ENCODE measurements at regions not wholly inside any gene's neighbourhood (a gene's known extent, or its start where the extent isn't known, plus 50 kb on each side); places are given as distances from the start of the nearest gene placed in this dataset.
"Not testable (repeated sequence)": the region's sequence is repeated elsewhere in the genome, so short reads cannot be mapped to it uniquely, and the experiment has no call there.

- H3K27me3 ChIP-seq (ENCODE audit: insufficient read depth, low read length, poor library complexity, severe bottlenecking), result no peaks in the 10 kb centered on the region
- no peak overlapping the region for H3K4me3 ChIP-seq (ENCODE audit: low read length, poor library complexity, severe bottlenecking)
- no peaks in the 10 kb centered on the region for H3K4me1 ChIP-seq (ENCODE audit: insufficient read depth, low read length, poor library complexity, severe bottlenecking)
- TF ChIP-seq EZH2phosphoT487 (IDR thresholded peaks at IDR 0.05; ENCODE audit: borderline replicate concordance), result no peak
- TF ChIP-seq CTCF (conservative IDR thresholded peaks at IDR 0.05; ENCODE audit: low read length), result no peak
- no peaks in the 10 kb centered on the region for H3K9me2 ChIP-seq (replicated peaks; ENCODE audit: low read depth, low read length)
- H3K9ac ChIP-seq (ENCODE audit: low read depth, low read length, poor library complexity, severe bottlenecking), result no peak overlapping the region
- H3K4me2 ChIP-seq (ENCODE audit: low read depth, low read length, poor library complexity, severe bottlenecking), result no peak overlapping the region
- no peaks in the 10 kb centered on the region for H4K20me1 ChIP-seq (ENCODE audit: insufficient read depth, low read length, poor library complexity, severe bottlenecking)
- H3F3A ChIP-seq (ENCODE audit: low read depth), result no peaks in the 10 kb centered on the region
- H3K79me2 ChIP-seq (ENCODE audit: insufficient read depth, low read length), result no peaks in the 10 kb centered on the region
- no peaks in the 10 kb centered on the region for H3K9me3 ChIP-seq (ENCODE audit: insufficient read depth, low read depth, low read length)
- H3K36me3 ChIP-seq (ENCODE audit: insufficient read depth, low read length), result no peaks in the 10 kb centered on the region
- no peak overlapping the region for H2AFZ ChIP-seq (ENCODE audit: low read length)
Measured at GRCh38 chr10:57035310-57035709, 674.3 kb upstream of the ZWINT start.

DNA sequence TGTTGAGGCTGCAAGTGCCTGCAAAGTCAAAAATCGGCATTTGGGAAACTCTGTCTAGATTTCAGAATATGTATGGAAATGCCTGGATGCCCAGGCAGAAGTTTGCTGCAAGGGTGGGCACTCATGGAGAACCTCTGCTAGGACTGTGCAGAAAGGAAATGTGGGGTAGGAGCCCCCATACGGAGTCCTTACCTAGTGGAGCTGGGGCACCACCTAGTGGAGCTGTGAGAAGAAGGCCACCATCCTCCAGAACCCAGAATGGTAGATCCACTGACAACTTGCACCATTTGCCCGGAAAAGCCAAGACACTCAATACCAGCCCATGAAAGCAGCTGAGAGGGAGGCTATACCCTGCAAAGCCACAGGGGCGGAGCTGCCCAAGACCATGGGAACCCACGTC is 671.2 kb upstream of the ZWINT start:
- H2AFZ ChIP-seq (ENCODE audit: low read length); H3K79me2 ChIP-seq (ENCODE audit: insufficient read depth, low read length); H3K9ac ChIP-seq (ENCODE audit: low read depth, low read length, poor library complexity, severe bottlenecking); H3K4me2 ChIP-seq (ENCODE audit: low read depth, low read length, poor library complexity, severe bottlenecking); H3K27me3 ChIP-seq (ENCODE audit: insufficient read depth, low read length, poor library complexity, severe bottlenecking); H3K4me3 ChIP-seq (ENCODE audit: low read length, poor library complexity, severe bottlenecking); H4K20me1 ChIP-seq (ENCODE audit: insufficient read depth, low read length, poor library complexity, severe bottlenecking); H3F3A ChIP-seq (ENCODE audit: low read depth); H3K9me2 ChIP-seq (replicated peaks; ENCODE audit: low read depth, low read length); H3K4me1 ChIP-seq (ENCODE audit: insufficient read depth, low read length, poor library complexity, severe bottlenecking); H3K36me3 ChIP-seq (ENCODE audit: insufficient read depth, low read length); H3K9me3 ChIP-seq (ENCODE audit: insufficient read depth, low read depth, low read length): not testable (repeated sequence)

DNA sequence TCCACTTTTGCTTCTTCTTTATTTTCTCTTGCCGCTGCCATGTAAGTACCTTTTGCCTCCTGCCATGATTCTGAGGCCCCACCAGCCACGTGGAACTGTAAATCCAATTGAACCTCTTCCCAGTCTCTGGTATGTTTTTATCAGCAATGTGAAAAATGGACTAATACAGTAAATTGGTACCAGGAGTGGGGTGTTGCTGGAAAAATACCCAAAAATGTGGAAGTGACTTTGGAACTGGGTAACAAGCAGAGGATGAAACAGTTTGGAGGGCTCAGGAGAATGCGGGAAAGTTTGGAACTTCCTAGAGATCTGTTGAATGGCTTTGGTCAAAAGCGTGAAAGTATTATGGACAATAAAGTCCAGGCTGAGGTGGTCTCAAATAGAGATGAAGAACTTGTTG is 670.3 kb upstream of the ZWINT start:
- no peak overlapping the region for H3K4me2 ChIP-seq (ENCODE audit: low read depth, low read length, poor library complexity, severe bottlenecking)
- TF ChIP-seq CTCF (conservative IDR thresholded peaks at IDR 0.05; ENCODE audit: low read length) (no peak), EZH2phosphoT487 (IDR thresholded peaks at IDR 0.05; ENCODE audit: borderline replicate concordance) (no peak)
- H3K9me2 ChIP-seq (replicated peaks; ENCODE audit: low read depth, low read length), result no peaks in the 10 kb centered on the region
- no peaks in the 10 kb centered on the region for H3K4me1 ChIP-seq (ENCODE audit: insufficient read depth, low read length, poor library complexity, severe bottlenecking)
- H3K9me3 ChIP-seq (ENCODE audit: insufficient read depth, low read depth, low read length), result no peaks in the 10 kb centered on the region
- no peak overlapping the region for H2AFZ ChIP-seq (ENCODE audit: low read length)
- H4K20me1 ChIP-seq (ENCODE audit: insufficient read depth, low read length, poor library complexity, severe bottlenecking), result no peaks in the 10 kb centered on the region
- no peaks in the 10 kb centered on the region for H3K27me3 ChIP-seq (ENCODE audit: insufficient read depth, low read length, poor library complexity, severe bottlenecking)
- no peak overlapping the region for H3K4me3 ChIP-seq (ENCODE audit: low read length, poor library complexity, severe bottlenecking)
- H3K36me3 ChIP-seq (ENCODE audit: insufficient read depth, low read length), result no peaks in the 10 kb centered on the region
- H3K79me2 ChIP-seq (ENCODE audit: insufficient read depth, low read length), result no peaks in the 10 kb centered on the region
- no peaks in the 10 kb centered on the region for H3F3A ChIP-seq (ENCODE audit: low read depth)
- no peak overlapping the region for H3K9ac ChIP-seq (ENCODE audit: low read depth, low read length, poor library complexity, severe bottlenecking)

DNA sequence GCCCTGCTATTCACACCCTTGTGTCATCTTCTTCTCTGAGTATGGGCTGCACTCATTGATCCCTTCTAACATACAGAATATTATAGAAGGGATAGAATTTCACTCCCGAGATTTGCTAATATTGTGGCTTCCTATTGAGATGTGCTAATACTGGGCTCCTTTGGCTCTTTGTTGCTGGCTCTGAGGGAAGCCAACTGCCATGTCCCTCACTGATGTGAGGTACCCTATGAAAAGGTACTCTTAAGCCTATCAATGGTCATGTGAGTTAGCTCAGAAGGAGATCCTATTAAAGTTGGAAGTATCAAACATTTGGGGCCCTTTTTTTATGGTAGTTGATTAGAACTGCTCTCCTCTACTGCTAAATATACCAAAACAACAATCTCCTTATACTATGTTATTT is 665.2 kb upstream of the ZWINT start:
- Histone ChIP-seq H3K79me2 (ENCODE audit: insufficient read depth, low read length) (no peaks in the 10 kb centered on the region), H3K27me3 (ENCODE audit: insufficient read depth, low read length, poor library complexity, severe bottlenecking) (no peaks in the 10 kb centered on the region), H3K4me3 (ENCODE audit: low read length, poor library complexity, severe bottlenecking) (no peak overlapping the region), H3K4me1 (ENCODE audit: insufficient read depth, low read length, poor library complexity, severe bottlenecking) (no peaks in the 10 kb centered on the region), H3F3A (ENCODE audit: low read depth) (no peaks in the 10 kb centered on the region), H3K9me2 (replicated peaks; ENCODE audit: low read depth, low read length) (no peaks in the 10 kb centered on the region), H3K36me3 (ENCODE audit: insufficient read depth, low read length) (no peaks in the 10 kb centered on the region), H2AFZ (ENCODE audit: low read length) (no peak overlapping the region), H3K4me2 (ENCODE audit: low read depth, low read length, poor library complexity, severe bottlenecking) (no peak overlapping the region), H4K20me1 (ENCODE audit: insufficient read depth, low read length, poor library complexity, severe bottlenecking) (no peaks in the 10 kb centered on the region), H3K9me3 (ENCODE audit: insufficient read depth, low read depth, low read length) (no peaks in the 10 kb centered on the region), H3K9ac (ENCODE audit: low read depth, low read length, poor library complexity, severe bottlenecking) (no peak overlapping the region)
- TF ChIP-seq CTCF (conservative IDR thresholded peaks at IDR 0.05; ENCODE audit: low read length), result no peak
- no peak for TF ChIP-seq EZH2phosphoT487 (IDR thresholded peaks at IDR 0.05; ENCODE audit: borderline replicate concordance)
